RWPE1 (cell line): ENCODE measurements at regions not wholly inside any gene's neighbourhood (a gene's known extent, or its start where the extent isn't known, plus 50 kb on each side); places are given as distances from the start of the nearest gene placed in this dataset.

Experiments used
- CTCF ChIA-PET: fragments of 350-600 bp; sonication (Branson Sonifier 250); formaldehyde crosslinking; extraction: SDS; loops from one replicate; lab custom pipeline; 2021; lab: Yijun Ruan, JAX
- POLR2A ChIA-PET: fragments of 400-600 bp; formaldehyde crosslinking; extraction: SDS; loops from one replicate; lab custom pipeline; 2020; ENCODE audit warnings: antibody characterized with exemption; ENCODE audit not compliant: low non-redundant PET; lab: Yijun Ruan, JAX
- DNase-seq: peaks from one replicate; pipeline ENCODE4 v3.0.0; 2012; ENCODE audit warnings: low spot score
- H3K27ac ChIP-seq: fragments of 450-650 bp; 2 replicates; pipeline ENCODE4 v1.5.1; 2017
- TF ChIP-seq, protein P1 (sequence below): fragments of 450-650 bp; conservative IDR thresholded peaks from 2 replicates; pipeline ENCODE4 v1.5.1; 2017; ENCODE audit warnings: low read depth, mild to moderate bottlenecking

DNA sequence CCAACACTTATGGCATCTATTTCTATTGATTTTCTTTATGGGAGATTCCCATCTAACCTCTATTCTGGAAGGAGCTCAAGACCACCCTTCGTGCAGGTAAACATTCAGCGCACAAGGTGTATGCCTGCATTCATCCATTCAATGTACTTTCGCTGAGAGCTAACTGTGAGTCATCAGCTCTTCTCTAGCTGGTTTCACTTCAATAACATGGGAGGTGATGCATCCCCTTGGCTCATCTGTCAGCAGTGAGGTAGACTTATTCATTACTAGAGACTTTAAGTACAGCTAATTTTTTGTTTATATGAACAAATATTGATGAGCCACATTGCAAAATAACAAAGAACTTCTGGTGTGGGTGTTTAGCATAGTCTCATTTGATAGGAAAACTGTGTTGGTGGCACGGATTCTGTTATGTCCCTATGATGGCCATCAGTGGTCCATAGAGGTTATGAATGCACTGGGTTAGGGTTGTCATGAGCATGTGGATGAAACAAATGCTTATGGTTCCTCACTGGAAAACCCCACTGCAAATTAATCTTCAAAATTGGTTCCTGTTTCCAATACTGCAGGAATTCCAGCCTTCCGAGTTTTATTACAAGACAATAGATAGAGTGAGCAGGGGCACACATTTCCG, 1151.0 kb downstream of the BCL11B start:
- TF ChIP-seq, protein P1, sequence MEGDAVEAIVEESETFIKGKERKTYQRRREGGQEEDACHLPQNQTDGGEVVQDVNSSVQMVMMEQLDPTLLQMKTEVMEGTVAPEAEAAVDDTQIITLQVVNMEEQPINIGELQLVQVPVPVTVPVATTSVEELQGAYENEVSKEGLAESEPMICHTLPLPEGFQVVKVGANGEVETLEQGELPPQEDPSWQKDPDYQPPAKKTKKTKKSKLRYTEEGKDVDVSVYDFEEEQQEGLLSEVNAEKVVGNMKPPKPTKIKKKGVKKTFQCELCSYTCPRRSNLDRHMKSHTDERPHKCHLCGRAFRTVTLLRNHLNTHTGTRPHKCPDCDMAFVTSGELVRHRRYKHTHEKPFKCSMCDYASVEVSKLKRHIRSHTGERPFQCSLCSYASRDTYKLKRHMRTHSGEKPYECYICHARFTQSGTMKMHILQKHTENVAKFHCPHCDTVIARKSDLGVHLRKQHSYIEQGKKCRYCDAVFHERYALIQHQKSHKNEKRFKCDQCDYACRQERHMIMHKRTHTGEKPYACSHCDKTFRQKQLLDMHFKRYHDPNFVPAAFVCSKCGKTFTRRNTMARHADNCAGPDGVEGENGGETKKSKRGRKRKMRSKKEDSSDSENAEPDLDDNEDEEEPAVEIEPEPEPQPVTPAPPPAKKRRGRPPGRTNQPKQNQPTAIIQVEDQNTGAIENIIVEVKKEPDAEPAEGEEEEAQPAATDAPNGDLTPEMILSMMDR = no peak
- H3K27ac ChIP-seq = no peak overlapping the region
- CTCF ChIA-PET = interaction anchor here (0.7 kb wide), 1 partner anchor 1867 kb away, joined by 3 read pairs; no protein-coding TSS in a partner anchor
- POLR2A ChIA-PET = no interaction called here
- DNase-seq = peak; percentile 54

DNA sequence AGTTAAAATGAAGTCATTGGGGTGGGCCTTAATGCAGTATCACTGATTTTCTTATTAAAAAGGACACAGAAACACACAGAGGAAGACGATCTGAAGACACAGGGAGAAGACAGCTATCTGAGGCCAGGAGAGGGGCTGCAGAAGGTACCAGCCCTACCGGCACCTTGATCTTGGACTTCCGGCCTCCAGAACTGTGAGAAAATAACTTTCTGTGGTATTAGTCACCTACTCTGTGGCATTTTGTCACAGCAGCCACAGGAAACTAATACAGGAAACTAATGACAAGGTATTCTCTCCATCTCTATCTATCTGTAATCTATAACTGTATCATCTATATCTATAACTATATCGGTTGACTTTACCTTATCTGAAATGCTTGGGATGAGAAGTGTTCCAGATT, 1149.5 kb downstream of the BCL11B start:
- ChIA-PET POLR2A (no interaction called here), CTCF (interaction anchor here (0.6 kb wide), 1 partner anchor 717 kb away, joined by 3 read pairs; no protein-coding TSS in a partner anchor)
- TF ChIP-seq, protein P1 = no peak

DNA sequence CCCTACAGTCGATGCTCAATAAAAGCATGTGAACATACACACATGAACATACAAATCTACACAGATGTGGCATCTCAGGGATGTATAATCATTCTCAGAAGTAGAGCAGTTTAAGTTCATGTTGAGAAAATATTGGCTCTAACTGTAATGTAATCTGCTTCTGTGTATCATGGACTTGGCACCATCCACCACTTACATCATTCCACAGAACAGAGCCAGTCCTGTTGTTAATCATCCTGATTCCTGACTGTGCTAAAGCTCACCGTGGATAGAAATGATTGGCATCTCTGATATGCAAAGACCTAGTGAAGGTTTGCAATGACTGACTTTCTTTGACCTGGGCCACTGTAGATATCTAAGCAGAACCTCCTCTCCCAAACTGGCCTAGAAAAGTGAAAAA, 1141.3 kb downstream of the BCL11B start:
- ChIA-PET POLR2A (interaction anchor here (0.7 kb wide), 1 partner anchor 106 kb away, joined by 4 read pairs; no protein-coding TSS in a partner anchor), CTCF (no interaction called here)
- no peak for DNase-seq
- TF ChIP-seq, protein P1 = no peak
- no peak overlapping the region for H3K27ac ChIP-seq

More for the DNA sequence above, 1149.5 kb downstream of the BCL11B start:
- no peak overlapping the region for H3K27ac ChIP-seq
- DNase-seq = no peak

DNA sequence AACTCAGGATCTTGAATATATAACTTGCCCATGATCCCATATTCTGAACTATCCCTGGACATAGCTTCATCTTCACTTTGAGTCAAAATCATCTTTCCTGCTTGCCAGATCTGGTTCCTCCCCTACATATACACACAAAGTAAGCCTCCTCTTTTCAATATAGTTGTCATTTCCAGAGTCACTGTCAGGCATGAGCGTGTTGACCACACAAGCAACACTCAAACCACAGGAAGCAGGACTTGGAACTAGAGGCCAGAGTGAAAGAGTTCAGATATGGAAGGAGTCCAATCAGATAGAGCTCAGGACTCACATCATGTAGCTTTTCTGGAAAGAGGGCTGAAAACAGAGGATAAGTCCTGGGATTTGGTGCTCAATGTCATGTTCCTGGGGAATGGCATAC, 1140.6 kb downstream of the BCL11B start:
- TF ChIP-seq, protein P1 = no peak
- no peak for DNase-seq
- ChIA-PET POLR2A (interaction anchor here (0.7 kb wide), 1 partner anchor 107 kb away, joined by 4 read pairs; no protein-coding TSS in a partner anchor), CTCF (interaction anchor here (0.6 kb wide), 1 partner anchor 1068 kb away, joined by 3 read pairs; no protein-coding TSS in a partner anchor)
- no peak overlapping the region for H3K27ac ChIP-seq

DNA sequence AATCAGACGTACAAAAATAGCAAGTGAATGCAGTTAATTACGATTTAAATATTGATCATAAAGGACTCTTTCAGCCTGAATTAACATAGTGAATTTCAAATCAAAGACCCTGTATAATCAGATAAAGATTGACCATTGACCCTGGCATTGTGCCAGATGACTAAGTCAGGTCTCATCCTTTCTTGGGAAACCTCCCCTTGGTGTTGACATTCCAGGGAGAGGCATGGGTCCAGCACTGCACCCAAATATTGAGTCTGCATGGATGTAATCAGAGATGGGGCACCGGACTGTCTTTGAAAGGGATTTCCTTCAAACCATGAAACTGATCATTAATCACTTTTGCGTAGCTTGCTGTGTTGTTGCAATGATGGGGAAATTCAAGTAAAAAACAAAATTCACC, 1138.2 kb downstream of the BCL11B start:
- no peak overlapping the region for H3K27ac ChIP-seq
- ChIA-PET CTCF (interaction anchor here (0.6 kb wide), 1 partner anchor 1186 kb away, joined by 3 read pairs; no protein-coding TSS in a partner anchor), POLR2A (no interaction called here)
- peak; percentile 60 for DNase-seq
- TF ChIP-seq, protein P1 = no peak

DNA sequence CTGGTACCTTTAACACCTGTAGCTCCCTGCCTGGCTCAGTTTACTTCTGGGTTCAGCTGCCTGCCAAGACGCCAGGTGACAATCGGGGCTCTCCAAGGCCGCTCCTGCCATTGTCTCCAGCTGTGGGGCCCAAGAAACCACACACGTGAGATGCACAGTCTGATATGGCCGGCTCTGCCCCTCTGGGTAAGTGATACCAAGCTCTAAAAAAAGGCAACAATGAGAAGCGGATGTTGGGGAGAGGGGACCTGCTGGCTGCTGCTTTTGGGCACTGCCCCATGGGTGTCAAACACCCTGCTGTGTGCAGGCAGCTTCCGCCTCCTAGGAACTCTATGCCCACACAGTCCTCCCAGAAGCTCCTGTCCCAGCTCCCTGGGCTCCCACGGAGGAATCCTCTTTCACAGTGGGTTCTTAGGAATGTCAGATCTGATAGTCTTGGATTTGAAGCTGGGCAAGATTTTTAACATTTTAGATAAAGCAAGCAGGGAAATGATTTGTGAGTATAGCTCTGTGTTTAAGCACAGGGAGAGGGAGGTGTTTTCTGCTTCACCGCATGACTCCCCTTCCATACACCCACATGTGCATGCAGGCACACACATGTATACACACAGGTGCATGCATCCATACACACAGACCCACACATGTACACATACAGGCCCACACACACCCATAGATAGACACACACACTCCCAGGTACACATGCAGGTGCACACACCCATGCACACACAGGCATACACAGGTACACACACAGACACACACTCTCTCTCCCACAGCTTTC, 1135.8 kb downstream of the BCL11B start:
- TF ChIP-seq, protein P1 = no peak
- ChIA-PET POLR2A (no interaction called here), CTCF (no interaction called here)
- DNase-seq = no peak
- H3K27ac ChIP-seq = no peak overlapping the region
